ENCODE measurements at regions not wholly inside any gene's neighbourhood (a gene's known extent, or its start where the extent isn't known, plus 50 kb on each side); places are given as distances from the start of the nearest gene placed in this dataset.

GRCh38 chr6:101232961-101233360, 160.5 kb upstream of the GRIK2 start:
- no peak for TF ChIP-seq CTCF (conservative IDR thresholded peaks at IDR 0.05)
- TF ChIP-seq ZFX (IDR thresholded peaks at IDR 0.05) = no peak

Data from C4-2B (cell line).